K562 (cell line): ENCODE measurements at regions not wholly inside any gene's neighbourhood (a gene's known extent, or its start where the extent isn't known, plus 50 kb on each side); places are given as distances from the start of the nearest gene placed in this dataset.

Experiments
- ATAC-seq: fragments of 200-7000 bp; cut with Tn5 transposase; 3 replicates; pipeline ENCODE4 v1.9.1; 2020; ENCODE audit warnings: moderate library complexity
- BruUV-seq: library from RNA; stranded (reverse); fragments of 400-500 nt; replicated peaks from 2 replicates; lab custom pipeline; 2021; lab: Mats Ljungman, UMichigan
- CTCF ChIA-PET: fragments of 300-600 bp; formaldehyde crosslinking; extraction: SDS; loops from one replicate; lab custom pipeline; 2021; ENCODE audit warnings: low intra/inter-chr PET ratio; lab: Yijun Ruan, JAX
- POLR2A ChIA-PET: fragments of 300-600, 350-650 bp; sonication (Branson Sonifier 250); formaldehyde crosslinking; extraction: SDS; loops from one replicate; lab custom pipeline; 2021; ENCODE audit warnings: antibody characterized with exemption, inconsistent platforms; lab: Yijun Ruan, JAX
- DNase-seq, 4 experiments: peaks; one replicate each; pipeline versions ENCODE4 v3.0.0 to v3.0.0-alpha.2; 2011 to 2018; ENCODE audit warnings: low spot score in 3 of 4, mixed read lengths in 3 of 4; ENCODE audit errors: extremely low read depth in 1 of 4
- FAIRE-seq: peaks from 2 replicates; lab custom pipeline; 2011; peaks lifted over from hg19 to GRCh38; lab: Jason Lieb, UNC
- H2AFZ ChIP-seq: 2 replicates; pipeline ENCODE4 v1.6.0; 2011; ENCODE audit warnings: low read depth, low read length, control low read depth, inconsistent platforms
- H3K27ac ChIP-seq: fragments of 200-600 bp; 3 replicates; pipeline ENCODE4 v1.8.0; 2011; ENCODE audit warnings: low read depth, mild to moderate bottlenecking, control low read depth, inconsistent platforms, low read length, moderate library complexity, mixed read lengths; ENCODE audit errors: extremely low read depth
- H3K27me3 ChIP-seq, 2 experiments: fragments of 300-600 bp in 1 of 2; 2 replicates in 1 of 2; 3 replicates in 1 of 2; pipeline versions ENCODE4 v1.6.0 to v1.8.0; 2011; ENCODE audit warnings: inconsistent platforms in 2 of 2, low read length in 2 of 2, mild to moderate bottlenecking in 1 of 2, mixed read lengths in 1 of 2, moderate library complexity in 1 of 2; ENCODE audit not compliant: control insufficient read depth in 2 of 2, insufficient read depth in 2 of 2
- H3K36me3 ChIP-seq: fragments of 300-600 bp; 3 replicates; pipeline ENCODE4 v1.8.0; 2011; ENCODE audit warnings: mild to moderate bottlenecking, low read length, inconsistent platforms; ENCODE audit not compliant: control insufficient read depth, insufficient read depth
- H3K4me1 ChIP-seq, 2 experiments: fragments of 200-600 bp in 1 of 2; replicated peaks in 1 of 2; 2 replicates in 1 of 2; 3 replicates in 1 of 2; pipeline versions ENCODE4 v1.5.1 to v1.8.0; 2011; ENCODE audit warnings: inconsistent platforms in 2 of 2, low read length in 2 of 2, mild to moderate bottlenecking in 1 of 2, mixed read lengths in 1 of 2, moderate library complexity in 1 of 2; ENCODE audit not compliant: control insufficient read depth in 2 of 2, insufficient read depth in 2 of 2
- H3K4me2 ChIP-seq: 2 replicates; pipeline ENCODE4 v1.6.1; 2011; ENCODE audit warnings: low read length, control low read depth, inconsistent platforms, mixed read lengths; ENCODE audit not compliant: insufficient read depth
- H3K4me3 ChIP-seq: fragments of 200-600 bp; sonication (generic), shearing (Covaris generic); 2 replicates; pipeline ENCODE4 v1.5.1; 2016; ENCODE audit warnings: control low read depth, inconsistent platforms
- H3K79me2 ChIP-seq: fragments of 200-600 bp; 3 replicates; pipeline ENCODE4 v1.8.0; 2011; ENCODE audit warnings: low read length, inconsistent platforms; ENCODE audit not compliant: control insufficient read depth, insufficient read depth
- H3K9ac ChIP-seq, 2 experiments: 2 replicates each; pipeline versions ENCODE4 v1.6.0 to v1.6.1; 2011; ENCODE audit warnings: low read depth in 2 of 2, low read length in 2 of 2, control low read depth in 1 of 2, inconsistent platforms in 1 of 2, mild to moderate bottlenecking in 1 of 2, mixed read lengths in 1 of 2; ENCODE audit not compliant: insufficient read depth in 1 of 2
- H3K9me1 ChIP-seq: one replicate; pipeline ENCODE4 v1.6.0; 2011; ENCODE audit warnings: inconsistent platforms, mild to moderate bottlenecking, low read length, moderate library complexity; ENCODE audit not compliant: control insufficient read depth, insufficient read depth
- H3K9me3 ChIP-seq: replicated peaks from 2 replicates; pipeline ENCODE4 v1.5.1; 2011; ENCODE audit warnings: low read depth, low read length, inconsistent platforms; ENCODE audit not compliant: control insufficient read depth, insufficient read depth
- H4K20me1 ChIP-seq: replicated peaks from 2 replicates; pipeline ENCODE4 v1.6.1; 2011; ENCODE audit warnings: low read length, inconsistent platforms, mixed read lengths; ENCODE audit not compliant: control insufficient read depth, insufficient read depth
- FOXK1 ChIP-seq: sonication (generic); formaldehyde crosslinking; IDR thresholded peaks from 2 replicates; pipeline ENCODE4 v1.8.0; 2022; ENCODE audit warnings: missing genetic modification reagents, mild to moderate bottlenecking, borderline replicate concordance
- KDM2B ChIP-seq: fragments of 250-450 bp; sonication (Bioruptor Pico); IDR thresholded peaks from 2 replicates; pipeline ENCODE4 v1.8.0; 2021; ENCODE audit warnings: mild to moderate bottlenecking, moderate library complexity
- KLF6 ChIP-seq: fragments of 250-450 bp; sonication (Bioruptor Pico); IDR thresholded peaks from 2 replicates; pipeline ENCODE4 v1.4.0; 2020; ENCODE audit warnings: mild to moderate bottlenecking, moderate library complexity, borderline replicate concordance
- MAFG ChIP-seq: fragments of 450-650 bp; conservative IDR thresholded peaks from 2 replicates; pipeline ENCODE4 v1.6.1; 2016; ENCODE audit warnings: missing genetic modification characterization, missing compliant biosample characterization
- MCM7 ChIP-seq, 2 experiments: fragments of 450-650 bp; IDR thresholded peaks; 2 replicates each; pipeline ENCODE4 v1.6.1; 2016 to 2018
- PHTF2 ChIP-seq: fragments of 250-450 bp; sonication (Bioruptor Pico); IDR thresholded peaks from 2 replicates; pipeline ENCODE4 v1.5.0; 2021; ENCODE audit warnings: mild to moderate bottlenecking
- SAFB ChIP-seq: fragments of 200-400 bp; formaldehyde crosslinking; IDR thresholded peaks from 2 replicates; pipeline ENCODE4 v1.6.1; 2017; ENCODE audit warnings: low read depth, low read length, borderline replicate concordance
- YY1 ChIP-seq, 3 experiments: IDR thresholded peaks; 2 replicates each; pipeline ENCODE4 v1.6.1; 2011; ENCODE audit warnings: low read length in 2 of 3, mild to moderate bottlenecking in 2 of 3, moderate library complexity in 2 of 3, borderline replicate concordance in 1 of 3, control low read depth in 1 of 3, low read depth in 1 of 3; ENCODE audit not compliant: insufficient read depth in 3 of 3, insufficient replicate concordance in 2 of 3, control insufficient read depth in 1 of 3, insufficient read length in 1 of 3; ENCODE audit errors: extremely low read depth in 1 of 3
- ZFP1 ChIP-seq: fragments of 450-650 bp; formaldehyde crosslinking; IDR thresholded peaks from 2 replicates; pipeline ENCODE4 v1.4.0; 2020; ENCODE audit warnings: mild to moderate bottlenecking, mixed read lengths
- ZNF668 ChIP-seq: fragments of 250-450 bp; sonication (Bioruptor Pico); IDR thresholded peaks from 2 replicates; pipeline ENCODE4 v1.8.0; 2022; ENCODE audit warnings: mild to moderate bottlenecking, inconsistent platforms
- WGBS: fragments of 100-300 bp; shearing (Covaris generic); methylation state at CpG from one replicate; pipeline ENCODE4 v1.1.6; 2016; ENCODE audit warnings: low coverage, mixed read lengths; ENCODE audit not compliant: insufficient coverage; ENCODE audit errors: missing lambda C conversion rate; 5-methylcytosine and 5-hydroxymethylcytosine counted together
- in situ Hi-C: fragments of 300-500 bp; cut with MboI; formaldehyde crosslinking; loops from 4 replicates; pipeline ENCODE4 v1.15.0; 2018; ENCODE audit warnings: inconsistent platforms, mixed read lengths
- intact Hi-C: fragments of 100-400 bp; cut with micrococcal nuclease; formaldehyde crosslinking; loops from 2 replicates; pipeline ENCODE4 v1.14.2; 2022

GRCh38 chr1:65590279-65590678 is 169.8 kb downstream of the LEPR start (continued):
- TF ChIP-seq YY1 (IDR thresholded peaks at IDR 0.05; ENCODE audit: borderline replicate concordance in 1 of 3, control insufficient read depth in 1 of 3, extremely low read depth in 1 of 3, insufficient read depth in 3 of 3, insufficient read length in 1 of 3, insufficient replicate concordance in 2 of 3, low read depth in 1 of 3, low read length in 2 of 3) = peak in 1 of 3 experiments; percentile 18
- no peak for TF ChIP-seq ZFP1 (CRISPR knock-in tag)

DNA sequence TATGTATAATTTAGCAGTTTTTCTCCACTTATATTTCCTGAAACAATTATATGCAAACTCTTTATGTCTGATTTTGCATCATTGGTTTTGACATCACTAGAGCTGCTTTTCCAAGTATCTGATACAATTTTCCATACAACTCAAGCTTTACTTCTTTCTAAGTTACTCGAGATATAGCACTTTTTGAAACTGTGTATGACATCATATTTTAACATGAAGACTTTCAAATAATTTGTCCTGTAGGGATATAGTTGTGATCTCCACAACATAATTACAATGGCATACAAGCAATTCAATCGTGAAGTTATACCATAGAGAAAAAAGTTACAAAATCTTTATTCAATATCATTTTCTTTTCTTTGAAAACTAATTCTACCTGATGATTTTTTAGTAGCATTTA is 173.0 kb downstream of the LEPR start:
- Histone ChIP-seq H3K4me2 (no peak overlapping the region), H3K9me1 (no peaks in the 10 kb centered on the region), H3K27ac (no peak overlapping the region), H3K4me3 (no peak overlapping the region), H3K36me3 (peaks cover 67% of the 10 kb centered on the region), H3K27me3 (no peaks in the 10 kb centered on the region), H3K9me3 (no peaks in the 10 kb centered on the region), H2AFZ (no peak overlapping the region), H3K4me1 (no peaks in the 10 kb centered on the region; a peak in 1 of 5 replicates), H3K79me2 (no peaks in the 10 kb centered on the region), H4K20me1 (no peaks in the 10 kb centered on the region)
- 91% methylated on average over 2 of the region's 2 CpGs for WGBS
- POLR2A ChIA-PET = interaction anchor here (1.2 kb wide), 1 partner anchor 19 kb away, joined by 3 read pairs; no protein-coding TSS in a partner anchor
- intact Hi-C loops = no loop called here
- in situ Hi-C loops = no loop called here
- CTCF ChIA-PET = no interaction called here
- BruUV-seq = no TSS peak
- no peak for DNase-seq
- no peak for TF ChIP-seq FOXK1 (CRISPR knock-in tag)
- TF ChIP-seq KDM2B (CRISPR knock-in tag) = no peak
- no peak for TF ChIP-seq ZNF668 (CRISPR knock-in tag)
- TF ChIP-seq PHTF2 (CRISPR knock-in tag) = no peak
- TF ChIP-seq SAFB = no peak
- no peak for TF ChIP-seq MCM7 (IDR thresholded peaks at IDR 0.05)
- TF ChIP-seq KLF6 (CRISPR knock-in tag) = no peak
- no peak for TF ChIP-seq MAFG (tag)
- TF ChIP-seq, all 486 proteins: peak for 0
- H3K9ac ChIP-seq = no peak overlapping the region
- FAIRE-seq (no peak), ATAC-seq (no peak)
